GM19099 (cell line): ENCODE measurements at regions not wholly inside any gene's neighbourhood (a gene's known extent, or its start where the extent isn't known, plus 50 kb on each side); places are given as distances from the start of the nearest gene placed in this dataset.

Experiments used
- POLR2A ChIP-seq: IDR thresholded peaks from 3 replicates; pipeline ENCODE4 v1.6.1; 2011; ENCODE audit warnings: low read depth; ENCODE audit not compliant: insufficient read length; ENCODE audit errors: extremely low read depth

GRCh38 chr3:16048435-16049318 lies 125.8 kb upstream of the GALNT15 start:
- TF ChIP-seq POLR2A = no peak

- no peak for TF ChIP-seq POLR2A
These were observed 123.6 kb upstream of the GALNT15 start for GRCh38 chr3:16050641-16051467.

- TF ChIP-seq POLR2A = no peak
These were observed 122.8 kb upstream of the GALNT15 start for GRCh38 chr3:16051691-16052090.

- TF ChIP-seq POLR2A = no peak
These were observed 121.5 kb upstream of the GALNT15 start for GRCh38 chr3:16052964-16053363.

- no peak for TF ChIP-seq POLR2A
These were observed 120.7 kb upstream of the GALNT15 start for GRCh38 chr3:16053794-16054193.

- TF ChIP-seq POLR2A = no peak
These were observed 118.8 kb upstream of the GALNT15 start for GRCh38 chr3:16055606-16056211.

- TF ChIP-seq POLR2A = no peak
These were observed 118.3 kb upstream of the GALNT15 start for GRCh38 chr3:16056217-16056616.

GRCh38 chr3:16058521-16058920 lies 116.0 kb upstream of the GALNT15 start:
- no peak for TF ChIP-seq POLR2A

GRCh38 chr3:16059081-16059537 lies 115.4 kb upstream of the GALNT15 start:
- no peak for TF ChIP-seq POLR2A

- no peak for TF ChIP-seq POLR2A
These were observed 114.6 kb upstream of the GALNT15 start for GRCh38 chr3:16059711-16060357.

- no peak for TF ChIP-seq POLR2A
These were observed 114.1 kb upstream of the GALNT15 start for GRCh38 chr3:16060358-16060852.

GRCh38 chr3:16060945-16061344 lies 113.5 kb upstream of the GALNT15 start:
- no peak for TF ChIP-seq POLR2A

- TF ChIP-seq POLR2A = no peak
These were observed 113.0 kb upstream of the GALNT15 start for GRCh38 chr3:16061491-16061890.

- TF ChIP-seq POLR2A = no peak
These were observed 110.9 kb upstream of the GALNT15 start for GRCh38 chr3:16063603-16064002.
